ENCODE measurements at regions not wholly inside any gene's neighbourhood (a gene's known extent, or its start where the extent isn't known, plus 50 kb on each side); places are given as distances from the start of the nearest gene placed in this dataset.

GRCh38 chr13:53142306-53142705 lies 113.7 kb downstream of the OLFM4 start:
- peaks cover 0 to 9% of the 10 kb centered on the region in 2 donors for H3K4me1 ChIP-seq (ENCODE audit: control insufficient read depth in 1 of 2, low read depth in 2 of 2)
- H3K27me3 ChIP-seq (replicated peaks; ENCODE audit: insufficient read depth): no peaks in the 10 kb centered on the region
- TF ChIP-seq CTCF (IDR thresholded peaks at IDR 0.05): no peak
- no peaks in the 10 kb centered on the region for H3K9me3 ChIP-seq
- H3K27ac ChIP-seq: no peak overlapping the region
- DNase-seq (ENCODE audit: low spot score): no peak
- H3K36me3 ChIP-seq: no peaks in the 10 kb centered on the region
- no peak for ATAC-seq (ENCODE audit: insufficient number of reproducible peaks, low FRiP score, low read depth)
- H3K4me3 ChIP-seq: no peak overlapping the region

GRCh38 chr13:53143757-53144339 lies 115.2 kb downstream of the OLFM4 start:
- Histone ChIP-seq H3K27me3 (replicated peaks; ENCODE audit: insufficient read depth) (no peaks in the 10 kb centered on the region), H3K4me1 (ENCODE audit: control insufficient read depth in 1 of 2, low read depth in 2 of 2) (no peaks in the 10 kb centered on the region), H3K27ac (no peak overlapping the region), H3K9me3 (no peaks in the 10 kb centered on the region), H3K36me3 (no peaks in the 10 kb centered on the region), H3K4me3 (no peak overlapping the region)
- ATAC-seq (ENCODE audit: insufficient number of reproducible peaks, low FRiP score, low read depth) (no peak), DNase-seq (ENCODE audit: low spot score) (no peak)
- no peak for TF ChIP-seq CTCF (IDR thresholded peaks at IDR 0.05)

GRCh38 chr13:53144826-53145225 lies 116.2 kb downstream of the OLFM4 start:
- no peak overlapping the region for H3K4me3 ChIP-seq
- no peak overlapping the region for H3K27ac ChIP-seq
- no peaks in the 10 kb centered on the region for H3K9me3 ChIP-seq
- DNase-seq (ENCODE audit: low spot score): no peak
- no peaks in the 10 kb centered on the region for H3K36me3 ChIP-seq
- H3K4me1 ChIP-seq (ENCODE audit: control insufficient read depth in 1 of 2, low read depth in 2 of 2): no peaks in the 10 kb centered on the region
- no peaks in the 10 kb centered on the region for H3K27me3 ChIP-seq (replicated peaks; ENCODE audit: insufficient read depth)
- TF ChIP-seq CTCF (IDR thresholded peaks at IDR 0.05): no peak
- no peak for ATAC-seq (ENCODE audit: insufficient number of reproducible peaks, low FRiP score, low read depth)

GRCh38 chr13:53150568-53150967 lies 122.0 kb downstream of the OLFM4 start:
- H3K27ac ChIP-seq: no peak overlapping the region
- no peaks in the 10 kb centered on the region for H3K4me1 ChIP-seq (ENCODE audit: control insufficient read depth in 1 of 2, low read depth in 2 of 2)
- no peak for TF ChIP-seq CTCF (IDR thresholded peaks at IDR 0.05)
- no peaks in the 10 kb centered on the region for H3K36me3 ChIP-seq
- H3K9me3 ChIP-seq: no peaks in the 10 kb centered on the region
- ATAC-seq (ENCODE audit: insufficient number of reproducible peaks, low FRiP score, low read depth) (no peak), DNase-seq (ENCODE audit: low spot score) (no peak)
- no peak overlapping the region for H3K4me3 ChIP-seq
- no peaks in the 10 kb centered on the region for H3K27me3 ChIP-seq (replicated peaks; ENCODE audit: insufficient read depth)

- Histone ChIP-seq H3K4me3 (no peak overlapping the region), H3K27me3 (replicated peaks; ENCODE audit: insufficient read depth) (no peaks in the 10 kb centered on the region), H3K36me3 (no peaks in the 10 kb centered on the region), H3K27ac (no peak overlapping the region), H3K4me1 (ENCODE audit: control insufficient read depth in 1 of 2, low read depth in 2 of 2) (no peaks in the 10 kb centered on the region), H3K9me3 (no peaks in the 10 kb centered on the region)
- ATAC-seq (ENCODE audit: insufficient number of reproducible peaks, low FRiP score, low read depth) (no peak), DNase-seq (ENCODE audit: low spot score) (no peak)
- TF ChIP-seq CTCF (IDR thresholded peaks at IDR 0.05): peak; percentile 43
Measured at GRCh38 chr13:53151336-53152056, 122.9 kb downstream of the OLFM4 start.
